Kasumi-1 (cell line): ENCODE measurements at regions not wholly inside any gene's neighbourhood (a gene's known extent, or its start where the extent isn't known, plus 50 kb on each side); places are given as distances from the start of the nearest gene placed in this dataset.
"Not testable (repeated sequence)": the region's sequence is repeated elsewhere in the genome, so short reads cannot be mapped to it uniquely, and the experiment has no call there.

ENCODE experiments used
- DNase-seq, 2 experiments: peaks; one replicate each; lab custom pipeline; 2025; lab: John Stamatoyannopoulos, UW

GRCh38 chr5:155700333-155700732, 626.6 kb upstream of the SGCD start:
- no peak for DNase-seq

DNA sequence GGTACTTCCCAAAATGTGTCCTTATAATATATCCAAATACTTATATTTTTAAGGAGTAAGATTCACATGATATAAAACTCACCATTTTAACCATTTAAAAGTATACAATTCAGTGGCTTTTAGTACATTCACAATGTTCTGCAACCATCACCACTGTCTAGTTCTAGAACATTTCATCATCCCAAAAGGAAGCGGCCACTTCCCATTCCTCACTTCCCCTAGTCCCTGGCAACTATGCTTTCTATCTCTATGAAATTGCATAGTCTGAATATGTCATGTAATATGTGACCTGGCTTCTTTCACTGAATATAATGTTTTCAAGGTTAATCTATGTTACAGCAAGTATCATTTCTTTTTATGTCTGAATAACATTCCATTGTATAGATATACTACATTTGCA, 615.1 kb upstream of the SGCD start:
- no peak for DNase-seq

- DNase-seq = not testable (repeated sequence)
Measured at GRCh38 chr5:155714435-155714834, 612.5 kb upstream of the SGCD start.

GRCh38 chr5:155726267-155726666, 600.7 kb upstream of the SGCD start:
- DNase-seq = no peak

- DNase-seq = no peak
Measured at GRCh38 chr5:155727512-155728145, 599.3 kb upstream of the SGCD start.

- DNase-seq = no peak
Measured at GRCh38 chr5:155728146-155728856, 598.7 kb upstream of the SGCD start.

GRCh38 chr5:155728857-155729683, 597.9 kb upstream of the SGCD start:
- DNase-seq = no peak

- no peak for DNase-seq
Measured at GRCh38 chr5:155729684-155730059, 597.3 kb upstream of the SGCD start.

DNA sequence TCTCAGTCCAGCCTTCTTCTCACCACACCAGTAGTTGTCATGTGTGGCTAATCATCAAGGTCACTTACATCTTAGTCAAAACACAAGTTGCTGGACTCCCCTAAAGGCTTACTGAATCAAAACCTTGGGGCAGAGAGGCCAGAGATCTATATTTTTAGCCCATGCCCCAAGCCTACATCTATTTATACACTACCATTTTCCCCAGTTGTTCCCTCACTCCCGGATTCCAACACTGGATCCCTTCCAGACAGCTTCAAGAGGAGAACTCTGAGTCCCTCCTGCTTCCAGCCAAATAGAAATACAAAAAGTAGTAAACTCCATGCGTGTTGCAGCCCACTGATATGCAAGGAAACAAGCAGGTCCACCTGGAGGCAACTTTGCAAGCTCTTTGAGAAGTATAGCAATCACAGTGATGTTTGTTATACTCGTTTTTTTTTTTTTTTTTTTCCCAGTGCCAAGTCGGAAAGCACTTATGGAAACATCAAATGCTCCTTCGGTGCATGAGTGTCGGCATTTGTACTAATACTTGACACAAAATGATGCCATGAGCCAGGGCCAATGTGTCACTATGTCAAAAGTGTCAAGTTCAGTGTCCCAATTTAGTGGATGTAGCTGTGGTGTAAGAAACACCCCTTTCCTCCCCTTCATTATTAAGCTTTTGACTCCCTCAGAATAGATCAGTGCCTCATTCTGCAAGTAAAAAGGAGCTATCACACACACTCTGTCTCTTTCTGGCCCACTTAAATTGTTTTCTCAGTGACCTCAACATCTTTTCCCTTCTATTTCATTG, 594.2 kb upstream of the SGCD start:
- no peak for DNase-seq

- no peak for DNase-seq
Measured at GRCh38 chr5:155733935-155734334, 593.0 kb upstream of the SGCD start.

- DNase-seq = no peak
Measured at GRCh38 chr5:155735388-155735787, 591.6 kb upstream of the SGCD start.

GRCh38 chr5:155738616-155739015, 588.3 kb upstream of the SGCD start:
- no peak for DNase-seq

DNA sequence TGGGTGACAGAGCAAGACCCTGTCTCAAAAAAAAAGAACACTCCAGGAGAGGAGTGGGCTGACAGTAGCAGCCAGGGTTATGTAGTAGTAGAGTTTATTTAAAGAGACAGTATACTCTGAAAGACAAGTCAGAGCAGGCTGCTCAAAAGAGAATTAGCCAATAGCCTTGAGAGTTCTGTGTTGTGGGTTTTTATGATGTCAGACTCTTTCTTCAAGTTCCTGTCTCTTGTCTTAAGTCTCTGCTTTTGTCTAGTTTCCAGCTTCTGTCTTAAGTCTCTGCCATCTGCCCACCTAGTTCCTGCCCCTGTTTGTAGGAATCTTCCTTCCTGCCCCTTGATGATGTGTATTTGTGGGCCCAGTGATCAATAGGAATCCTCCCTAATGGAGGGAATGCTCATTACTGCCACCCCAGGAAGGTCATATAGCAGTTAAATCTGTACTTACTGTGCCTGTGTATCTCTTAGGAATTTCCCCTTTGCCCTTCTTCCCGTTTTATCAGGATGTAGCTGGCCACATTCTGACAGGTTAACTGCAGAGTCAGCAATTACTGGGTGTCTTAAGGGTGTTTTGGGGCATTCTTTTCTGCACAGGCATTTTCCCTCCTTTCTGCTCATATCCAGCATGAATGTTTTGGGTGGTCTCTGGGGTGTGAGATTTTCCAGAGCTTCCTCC, 580.5 kb upstream of the SGCD start:
- no peak for DNase-seq

DNA sequence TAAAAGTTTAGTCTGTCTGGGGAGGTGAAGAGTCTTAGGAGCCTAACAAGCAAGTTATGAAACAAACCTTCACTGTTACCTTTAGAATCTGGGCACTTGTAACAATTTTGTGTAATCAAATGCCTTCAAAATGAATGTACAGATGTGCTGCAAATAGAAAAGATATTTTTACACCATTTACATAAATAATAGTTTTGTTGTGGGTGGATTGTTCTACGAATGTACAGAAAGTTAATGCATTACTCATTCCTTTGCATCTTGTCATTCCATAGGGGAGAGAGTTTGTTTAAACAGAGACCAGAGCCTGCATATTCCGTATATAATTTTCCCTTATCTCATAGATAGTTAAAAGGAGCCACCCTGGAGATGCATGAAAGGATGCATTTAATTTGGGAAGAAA, 576.9 kb upstream of the SGCD start:
- no peak for DNase-seq

GRCh38 chr5:155750571-155750970, 576.4 kb upstream of the SGCD start:
- no peak for DNase-seq

DNA sequence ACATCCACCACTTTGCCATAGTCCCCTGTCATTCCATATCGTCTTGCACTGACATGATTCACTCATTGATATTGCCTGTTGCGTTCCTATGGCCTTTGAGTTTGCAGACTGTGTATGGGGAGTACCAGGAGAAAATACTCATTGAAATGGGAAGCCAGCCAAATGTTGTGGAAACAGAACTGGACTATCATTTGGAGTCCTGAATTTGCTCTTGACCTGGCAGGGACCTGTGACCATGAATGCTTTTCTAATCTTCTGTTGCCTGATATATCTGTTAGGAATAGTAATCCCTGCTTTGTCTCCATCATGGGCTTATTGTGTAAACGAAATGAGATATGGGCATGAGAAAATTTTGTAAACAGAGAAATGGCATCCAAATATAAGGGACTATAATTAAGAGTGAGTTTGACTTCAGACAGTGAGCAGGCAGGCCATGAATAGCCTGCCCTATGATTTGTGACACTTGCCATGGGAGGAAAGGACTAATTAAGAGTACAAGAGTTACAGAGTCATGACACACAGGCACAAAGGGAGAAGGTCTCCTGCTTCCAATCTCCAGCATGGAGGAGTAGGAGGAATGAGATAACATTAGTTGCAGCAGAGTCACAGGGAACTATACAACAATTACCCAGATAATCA, 572.9 kb upstream of the SGCD start:
- no peak for DNase-seq

DNA sequence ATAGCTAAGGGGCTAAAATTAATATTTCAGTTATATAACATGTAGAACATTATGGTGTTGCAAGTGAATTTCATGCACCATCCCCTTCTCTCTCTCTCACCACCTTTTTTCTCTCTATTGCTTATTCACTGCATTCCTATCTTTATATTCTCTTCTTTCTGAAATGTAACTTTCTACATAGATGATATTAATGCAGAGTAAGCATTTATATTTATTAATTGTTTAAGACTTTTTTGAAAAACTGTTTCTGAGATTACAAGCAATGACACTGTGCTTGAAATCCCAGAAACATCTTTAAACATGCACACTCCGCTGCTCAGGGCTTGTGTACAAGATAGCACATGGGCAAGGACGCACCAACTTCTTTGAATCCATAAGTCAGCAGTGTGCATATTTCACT, 567.7 kb upstream of the SGCD start:
- DNase-seq = no peak

GRCh38 chr5:155759984-155760383, 567.0 kb upstream of the SGCD start:
- no peak for DNase-seq

GRCh38 chr5:155761502-155761901, 565.5 kb upstream of the SGCD start:
- DNase-seq = no peak

GRCh38 chr5:155765715-155766114, 561.2 kb upstream of the SGCD start:
- DNase-seq = no peak

- no peak for DNase-seq
Measured at GRCh38 chr5:155767470-155767869, 559.5 kb upstream of the SGCD start.
